NCI-H524 treated with DMSO at 0.1 percent for 48 hours (cell line): ENCODE measurements at regions not wholly inside any gene's neighbourhood (a gene's known extent, or its start where the extent isn't known, plus 50 kb on each side); places are given as distances from the start of the nearest gene placed in this dataset.
A peak's percentile ranks its signal among the peaks of the same experiment; 100 is the strongest.

Experiments used
- DNase-seq: peaks from one replicate; lab custom pipeline; 2025; lab: John Stamatoyannopoulos, UW

DNA sequence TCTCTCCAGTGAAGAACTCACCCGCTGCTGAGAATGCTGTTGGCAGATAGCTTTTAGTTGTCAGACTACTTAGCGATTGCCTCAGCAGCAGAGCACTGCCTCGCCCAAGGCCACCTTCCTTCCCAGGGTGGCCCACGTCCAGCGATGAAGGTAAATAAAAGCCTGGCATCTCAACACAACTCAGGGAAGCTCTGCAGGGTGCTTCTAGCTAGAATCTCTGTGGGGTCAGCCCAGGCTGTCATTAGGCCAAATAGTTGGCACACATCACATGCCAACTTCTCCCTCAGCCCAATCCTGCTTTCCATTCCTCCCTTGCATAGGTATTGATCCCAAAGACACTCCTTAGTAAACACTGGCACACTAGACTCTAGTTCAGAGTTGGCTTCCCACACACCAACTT, 368.1 kb upstream of the TMTC1 start:
- DNase-seq = no peak

DNA sequence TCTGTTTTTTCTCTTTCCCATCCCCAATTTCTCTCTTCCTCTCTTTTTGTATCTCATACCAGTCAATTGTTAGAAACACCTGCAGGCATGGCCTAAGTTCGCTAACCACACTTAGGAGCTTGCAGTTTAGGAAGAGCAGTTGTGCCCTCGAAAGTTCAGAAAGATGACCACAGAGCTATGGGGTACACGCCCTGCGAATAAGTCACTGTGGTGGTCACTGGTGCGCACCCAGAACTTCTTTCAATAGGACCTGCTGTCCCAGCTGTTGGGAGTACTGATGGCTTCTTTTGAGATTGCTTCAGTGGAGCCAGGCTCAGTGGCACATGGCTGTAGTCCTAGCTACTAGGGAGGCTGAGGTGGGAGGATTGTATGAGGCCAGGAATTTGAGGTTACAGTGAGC, 362.8 kb upstream of the TMTC1 start:
- DNase-seq = no peak

DNA sequence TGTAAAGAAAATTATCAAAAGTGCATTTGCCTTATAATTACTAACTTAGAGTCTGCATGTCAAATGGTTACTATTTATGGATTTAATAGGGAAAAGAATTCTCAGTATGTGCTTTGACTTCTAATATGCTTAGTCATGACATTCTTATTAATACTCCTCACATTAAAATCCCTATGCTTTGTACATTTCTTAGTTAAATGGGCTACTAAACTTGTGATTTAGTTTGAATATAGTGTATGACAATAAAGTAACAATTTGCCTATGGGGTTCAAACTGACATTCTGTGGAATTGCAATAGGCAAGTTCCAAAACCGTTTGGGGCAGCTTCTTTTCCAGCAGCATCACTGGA, 361.9 kb upstream of the TMTC1 start:
- no peak for DNase-seq

DNA sequence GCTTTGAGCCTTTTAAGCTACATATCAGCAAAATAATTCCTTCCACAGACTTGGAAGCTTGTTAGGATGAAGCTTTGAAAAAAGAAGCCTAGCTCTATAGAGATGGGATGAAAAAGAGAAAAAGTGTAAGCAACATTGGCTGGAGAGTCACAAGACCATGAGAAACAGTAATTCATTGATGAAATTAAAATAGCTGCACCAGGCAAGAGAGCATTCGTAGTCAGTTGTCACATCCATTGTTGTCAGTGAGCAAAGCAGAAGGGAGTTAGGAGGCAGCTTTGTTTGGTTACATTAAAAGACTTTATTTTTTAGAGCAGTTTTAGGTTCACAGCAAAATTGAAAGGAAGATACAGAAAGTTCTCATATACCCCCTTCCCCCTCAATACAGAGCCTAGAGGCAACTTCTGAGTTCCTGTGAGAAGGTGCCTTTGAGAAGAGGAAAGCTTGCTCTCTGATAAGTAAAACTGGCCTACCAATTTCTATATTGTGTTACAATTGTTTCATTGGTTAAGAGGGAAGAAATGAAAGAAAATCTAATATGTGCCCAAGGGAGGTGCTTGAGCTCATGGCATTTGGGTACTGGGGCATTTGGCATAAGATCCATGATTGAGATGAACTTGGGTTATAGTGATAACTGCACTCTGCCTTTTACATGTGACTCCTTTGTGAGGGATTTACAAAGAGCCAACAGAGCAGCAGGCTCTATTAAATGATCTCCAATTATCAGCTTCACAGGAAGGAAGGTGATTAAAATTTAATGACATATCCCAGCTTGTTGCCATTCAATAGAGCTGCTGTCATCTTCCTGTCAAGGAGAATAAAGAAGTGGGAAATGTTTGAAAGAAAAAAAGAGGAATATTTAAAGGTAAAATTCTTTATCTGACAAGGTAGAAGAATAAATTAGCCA, 361.3 kb upstream of the TMTC1 start:
- peak; percentile 29 for DNase-seq

DNA sequence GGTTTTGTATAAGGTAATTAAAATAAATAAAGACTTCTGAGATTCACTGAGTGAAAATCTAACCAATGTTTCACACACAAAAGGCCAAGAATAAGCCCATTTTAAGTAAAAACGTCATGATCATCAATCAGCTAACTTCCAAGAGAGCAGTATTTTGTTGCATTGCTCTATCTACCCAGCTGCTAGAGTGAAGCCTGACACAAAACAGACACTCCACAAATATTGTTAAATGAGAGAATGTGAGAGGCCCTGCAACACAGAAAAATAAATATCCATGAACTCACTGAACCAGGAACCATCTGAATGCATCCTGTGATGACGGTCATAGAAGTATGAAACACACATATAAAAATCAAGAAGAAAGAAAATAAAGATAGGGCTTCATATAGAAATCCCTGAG, 358.6 kb upstream of the TMTC1 start:
- DNase-seq = no peak

DNA sequence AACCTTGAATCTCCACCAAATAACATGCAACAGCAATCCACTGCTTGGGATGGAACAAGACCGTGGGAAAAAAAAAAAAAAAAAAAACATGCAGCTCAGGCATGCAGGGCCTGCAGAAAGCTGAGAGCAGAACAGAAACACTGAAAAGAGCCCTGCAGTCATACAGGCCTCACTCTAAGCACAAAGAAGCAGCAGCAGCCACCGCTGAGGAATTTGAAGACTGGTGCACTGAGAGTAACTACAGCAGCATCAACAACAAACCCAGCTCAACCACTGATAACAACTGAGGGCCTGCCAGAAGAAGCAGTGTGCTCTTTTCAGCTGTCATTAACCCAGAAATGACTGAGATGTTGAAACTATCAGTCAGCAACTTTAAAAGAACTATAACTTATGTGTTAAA, 354.7 kb upstream of the TMTC1 start:
- DNase-seq = no peak

DNA sequence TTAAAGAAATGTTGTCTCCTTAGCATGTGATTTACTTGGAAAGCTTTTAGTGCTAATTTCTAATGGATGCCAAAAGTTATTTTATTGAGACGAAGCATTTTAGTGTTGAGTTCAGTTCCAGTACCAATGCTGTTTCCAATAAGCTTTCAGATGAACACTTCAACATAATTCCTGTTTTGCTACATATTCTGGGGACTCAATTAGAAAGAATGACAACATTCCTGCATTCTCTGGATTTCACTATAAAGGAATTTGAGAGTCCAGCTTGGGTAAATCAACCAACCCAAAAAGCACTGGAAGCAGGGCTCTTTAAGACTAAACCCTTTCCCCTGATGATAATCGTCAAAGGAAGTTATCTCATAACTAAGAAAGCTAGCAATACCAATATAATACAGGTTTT, 353.0 kb upstream of the TMTC1 start:
- no peak for DNase-seq

DNA sequence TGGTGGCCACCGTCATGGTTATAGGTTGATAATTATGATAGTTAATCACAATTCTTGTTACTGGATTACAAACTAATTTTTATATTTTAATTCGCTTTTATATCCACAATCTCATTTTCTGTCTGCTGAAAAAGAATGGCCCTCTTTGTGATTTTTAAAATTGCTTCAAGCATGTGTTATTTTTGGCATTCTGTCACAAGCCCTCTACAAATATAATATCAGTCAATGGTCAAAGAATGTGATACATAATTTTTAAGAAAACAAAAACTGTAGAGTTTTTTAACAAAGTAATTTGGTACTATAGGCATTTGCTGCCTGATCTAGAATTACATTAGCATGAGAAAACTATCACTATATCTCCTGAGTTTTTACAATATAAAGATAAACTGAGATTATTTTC, 352.0 kb upstream of the TMTC1 start:
- DNase-seq = no peak

DNA sequence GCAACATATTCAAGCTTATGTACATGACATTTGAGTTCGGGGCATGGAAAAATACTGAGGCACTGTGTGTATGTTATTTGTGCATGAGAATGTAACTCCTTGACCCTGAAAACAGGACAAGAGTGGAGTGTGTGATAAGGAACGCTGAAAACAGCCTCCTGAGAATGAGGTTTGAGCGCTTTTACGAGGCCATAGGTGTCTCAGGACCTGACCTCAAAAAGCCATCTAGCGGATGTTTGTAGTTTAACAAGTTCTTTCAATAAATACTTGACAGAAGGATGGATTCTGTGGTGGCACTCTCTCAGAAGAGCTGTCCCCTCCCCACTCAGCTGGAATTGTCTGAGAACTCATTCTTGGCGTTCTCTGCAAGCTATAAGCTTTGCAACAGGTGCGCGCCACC, 350.5 kb upstream of the TMTC1 start:
- DNase-seq = no peak

DNA sequence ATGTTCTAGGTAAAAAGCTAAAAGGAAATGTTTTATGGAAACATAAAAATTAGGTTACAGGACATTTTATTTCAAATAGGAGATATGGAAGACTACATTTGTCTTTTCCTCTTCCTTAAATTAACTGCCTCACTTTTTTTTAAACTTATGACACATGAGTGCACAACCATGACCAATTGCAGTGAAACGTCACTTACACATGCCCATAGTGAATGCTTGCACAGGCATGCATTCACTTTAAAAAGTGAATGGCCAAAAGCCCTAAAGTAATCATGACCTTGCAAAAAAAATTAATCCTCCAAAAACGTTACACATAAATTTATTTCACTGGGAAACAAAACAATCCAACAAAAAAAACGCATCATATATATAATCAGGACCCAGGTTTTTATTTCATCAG, 343.2 kb upstream of the TMTC1 start:
- DNase-seq = no peak

DNA sequence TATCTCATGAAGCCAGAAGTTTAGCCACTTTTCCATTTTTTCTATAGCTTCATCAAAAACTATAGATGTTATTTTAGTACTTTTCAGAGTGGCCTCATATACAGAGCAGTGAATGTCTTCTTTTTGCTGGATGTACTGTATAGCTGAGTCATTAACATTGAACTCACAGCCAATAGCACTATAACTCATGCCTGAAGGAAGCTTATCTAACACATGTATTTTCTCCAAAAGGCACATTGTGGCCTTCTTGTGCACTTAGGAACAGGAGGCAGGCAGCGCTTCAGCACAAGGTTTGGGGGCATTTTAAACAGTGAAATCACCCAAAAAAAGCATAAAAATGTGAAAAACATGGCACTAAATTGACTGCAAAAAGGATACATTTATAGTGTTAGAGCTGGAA, 336.8 kb upstream of the TMTC1 start:
- DNase-seq = no peak

DNA sequence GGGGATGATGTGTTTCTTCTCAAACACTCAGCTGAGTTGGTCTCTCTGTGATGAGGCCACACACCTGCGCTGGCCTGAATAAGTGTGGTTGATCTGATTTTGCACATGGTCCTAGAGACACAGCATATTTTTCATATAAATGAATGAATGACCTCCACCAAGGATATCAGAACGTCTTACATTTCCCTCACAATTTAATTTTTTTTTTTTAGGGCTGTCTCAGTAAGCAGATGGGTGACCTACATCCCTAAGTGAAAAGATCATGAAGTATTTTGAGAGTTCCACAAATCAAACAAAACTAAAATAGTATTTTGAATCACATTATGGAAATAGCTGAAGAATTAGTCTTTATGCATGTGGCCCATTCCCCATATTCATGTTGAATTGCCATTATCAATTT, 333.7 kb upstream of the TMTC1 start:
- no peak for DNase-seq

DNA sequence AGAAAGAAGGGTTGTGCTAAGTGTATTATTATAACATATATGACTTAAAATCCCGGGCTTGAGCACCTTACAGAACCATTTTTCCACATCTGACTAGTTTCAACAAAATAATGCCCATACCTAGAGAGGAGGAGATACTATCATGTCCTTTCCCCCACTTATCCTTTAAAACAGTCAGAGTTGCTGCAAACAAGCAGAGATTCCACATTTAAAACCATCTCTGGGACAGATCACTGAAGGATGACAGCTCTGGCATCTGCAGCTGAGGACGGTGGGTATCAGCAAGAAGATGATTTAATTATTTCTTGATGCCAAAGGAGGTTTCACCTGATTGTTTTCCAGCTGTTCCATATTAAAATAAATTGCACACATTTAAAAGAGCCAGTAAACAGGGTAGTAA, 328.0 kb upstream of the TMTC1 start:
- DNase-seq = no peak

DNA sequence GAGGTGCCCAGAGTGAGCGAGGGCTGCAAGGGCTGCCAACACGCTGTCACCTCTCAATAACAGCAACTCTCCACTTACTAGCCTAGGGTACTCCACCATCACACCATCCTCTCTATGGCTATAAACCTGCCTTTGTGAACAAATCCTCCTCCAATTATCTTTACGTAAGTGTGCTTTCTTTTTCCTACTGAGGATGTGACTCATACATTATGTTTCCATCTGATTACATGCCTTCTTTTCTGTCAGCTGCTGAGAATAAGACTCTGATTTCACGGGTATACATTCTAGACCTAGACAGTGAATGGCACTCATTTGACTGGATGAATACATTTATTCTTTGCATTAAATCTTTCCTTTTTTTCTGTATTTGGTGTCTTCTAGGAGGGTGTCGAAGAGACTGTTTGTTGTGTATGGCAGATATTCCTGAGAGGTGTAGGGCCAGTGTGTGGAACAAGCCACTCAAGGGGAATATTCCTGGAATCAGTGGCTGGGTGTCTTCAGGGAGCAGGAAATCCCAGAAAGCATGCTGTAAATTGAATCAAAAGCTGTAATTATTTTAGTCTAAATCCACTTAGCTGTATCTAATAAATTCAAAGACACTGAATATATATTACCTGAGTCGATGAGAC, 327.3 kb upstream of the TMTC1 start:
- no peak for DNase-seq

DNA sequence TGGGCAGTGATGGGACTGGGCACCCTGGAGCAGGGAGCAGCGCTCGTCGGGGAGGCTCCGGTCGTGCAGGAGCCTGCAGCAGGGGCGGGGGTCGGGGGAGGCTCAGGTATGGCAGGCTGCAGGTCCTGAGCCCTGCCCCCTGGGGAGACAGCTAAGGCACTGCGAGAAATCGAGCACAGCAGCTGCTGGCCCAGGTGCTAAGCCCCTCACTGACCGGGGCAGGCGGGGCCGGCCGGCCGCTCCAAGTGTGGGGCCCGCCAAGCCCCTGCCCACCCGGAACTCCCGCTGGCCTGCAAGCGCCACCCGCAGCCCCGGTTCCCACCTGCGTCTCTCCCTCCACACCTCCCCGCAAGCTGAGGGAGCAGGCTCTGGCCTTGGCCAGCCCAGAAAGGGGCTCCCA, 326.8 kb upstream of the TMTC1 start:
- DNase-seq = no peak

DNA sequence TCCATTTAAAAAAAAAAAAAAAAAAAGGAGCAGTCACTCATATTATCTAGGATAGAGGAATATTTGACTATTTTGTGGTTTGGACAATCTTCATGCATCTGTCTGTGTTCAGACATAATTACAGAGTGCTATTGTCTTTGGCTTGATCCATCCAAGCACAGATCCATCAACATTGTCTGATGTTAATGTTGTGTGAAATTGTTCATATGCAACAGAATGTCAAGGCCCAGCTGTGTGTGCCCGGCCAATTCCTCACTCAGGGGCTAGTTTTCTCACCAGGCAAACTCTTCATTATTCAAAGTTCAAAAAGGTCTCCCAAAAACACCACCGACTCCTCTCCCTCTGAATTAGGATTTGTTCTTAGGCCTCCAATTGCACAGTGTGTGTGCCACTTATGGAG, 324.9 kb upstream of the TMTC1 start:
- no peak for DNase-seq

DNA sequence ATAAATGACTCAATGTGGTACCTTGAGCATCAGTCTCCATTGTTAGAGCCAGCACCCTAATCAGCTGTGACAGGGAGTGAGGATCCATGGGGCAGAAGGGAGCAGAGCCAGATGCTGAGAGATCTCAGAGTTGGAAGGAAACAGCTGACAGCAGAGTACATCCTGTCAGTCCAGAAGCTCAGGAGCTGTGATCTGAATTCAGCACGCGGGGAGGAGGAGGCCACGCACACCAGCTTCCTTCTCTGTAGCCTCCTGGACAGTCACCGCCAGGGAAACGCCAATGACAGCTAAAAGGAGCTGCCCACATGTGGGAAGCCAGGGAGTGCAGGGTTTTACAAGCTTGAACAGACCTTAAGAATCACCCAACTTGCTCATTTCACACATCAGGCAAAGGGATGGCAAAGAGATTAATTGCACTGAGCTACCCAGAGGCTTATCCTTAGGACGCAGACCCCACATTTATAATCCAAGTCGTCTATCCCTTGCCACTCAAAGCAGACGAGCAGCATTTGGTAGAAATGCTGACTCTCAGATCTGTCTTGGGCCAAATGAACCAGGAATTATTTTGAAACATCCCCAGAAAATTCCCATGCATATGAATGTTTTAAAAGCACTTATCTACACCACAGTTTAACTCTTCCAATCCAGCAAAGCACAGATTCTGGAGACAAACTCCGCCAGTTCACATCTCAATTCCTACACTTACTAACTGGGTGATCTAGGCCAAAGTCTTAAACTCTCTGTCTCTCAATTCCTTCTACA, 322.6 kb upstream of the TMTC1 start:
- DNase-seq = no peak

DNA sequence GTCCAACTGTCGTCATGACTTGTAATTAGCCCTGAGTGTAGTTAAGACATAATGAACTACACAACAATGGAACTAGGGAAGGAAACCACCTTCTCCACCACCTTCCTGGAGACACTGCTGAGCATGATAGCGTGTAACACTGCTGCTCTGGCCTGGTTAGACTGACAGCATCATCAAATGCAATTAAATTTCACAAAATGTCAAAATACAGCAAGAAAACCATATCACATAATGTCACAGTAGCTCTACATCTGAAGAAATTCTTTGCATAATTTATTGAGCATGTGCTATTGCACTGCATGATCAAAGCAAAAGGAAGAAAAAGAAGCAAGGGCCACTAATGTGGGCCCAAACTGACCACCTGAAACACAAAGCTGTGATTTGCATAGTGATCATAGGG, 321.8 kb upstream of the TMTC1 start:
- DNase-seq = no peak

DNA sequence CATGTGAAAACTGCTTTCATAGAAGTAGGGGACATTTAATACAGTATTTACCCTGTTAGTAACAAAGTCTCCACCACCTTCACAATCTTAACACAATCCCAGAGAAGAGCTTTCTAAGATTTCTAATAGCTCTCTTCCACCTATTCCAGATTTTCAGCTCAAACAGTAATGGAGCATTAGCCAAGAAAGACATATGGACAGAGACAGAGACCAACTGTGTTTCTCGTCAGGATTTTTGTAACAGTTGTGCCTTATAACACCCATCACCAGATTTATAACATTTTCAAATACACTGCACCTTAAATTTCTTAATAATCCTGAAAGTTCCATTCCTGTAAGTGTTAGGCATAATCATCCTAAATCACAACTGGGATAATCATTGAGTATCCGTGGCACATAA, 321.2 kb upstream of the TMTC1 start:
- DNase-seq = no peak

DNA sequence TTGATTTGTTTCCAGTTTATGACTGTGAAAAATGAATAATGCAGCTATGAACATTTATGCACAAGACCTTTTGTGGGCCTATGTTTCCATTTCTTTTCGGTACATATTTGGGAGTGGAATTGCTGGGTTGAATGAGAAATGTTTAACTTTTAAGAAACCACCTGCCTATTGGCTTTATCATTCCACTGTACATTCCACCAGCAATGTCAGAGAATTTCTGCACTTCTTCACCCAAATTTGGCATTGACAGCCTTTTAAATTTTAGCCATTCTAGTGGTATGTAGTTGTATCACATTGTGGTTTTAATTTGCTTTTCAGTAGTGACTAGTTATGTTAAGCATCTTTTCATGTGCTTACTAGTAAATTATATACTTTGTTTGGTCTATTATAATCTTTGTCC, 317.0 kb upstream of the TMTC1 start:
- no peak for DNase-seq

DNA sequence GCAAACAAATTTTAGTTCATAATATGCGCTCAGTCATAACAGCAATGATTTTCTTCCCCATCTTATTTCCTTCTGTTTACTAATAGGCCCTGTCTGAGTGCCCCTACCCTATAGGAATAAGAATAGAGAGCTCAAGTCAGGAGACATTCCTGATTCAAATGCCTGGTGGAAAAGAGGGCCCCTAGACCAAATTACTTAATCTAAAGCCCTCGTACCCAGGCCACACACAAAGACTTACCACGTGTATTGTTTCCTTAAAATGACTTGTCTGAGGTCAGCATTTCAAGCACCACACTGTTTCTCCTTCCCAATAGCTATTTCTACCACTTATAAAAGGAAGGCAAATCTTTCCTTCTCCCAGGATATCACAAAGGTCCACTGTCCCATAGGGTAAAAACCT, 314.9 kb upstream of the TMTC1 start:
- DNase-seq = no peak

DNA sequence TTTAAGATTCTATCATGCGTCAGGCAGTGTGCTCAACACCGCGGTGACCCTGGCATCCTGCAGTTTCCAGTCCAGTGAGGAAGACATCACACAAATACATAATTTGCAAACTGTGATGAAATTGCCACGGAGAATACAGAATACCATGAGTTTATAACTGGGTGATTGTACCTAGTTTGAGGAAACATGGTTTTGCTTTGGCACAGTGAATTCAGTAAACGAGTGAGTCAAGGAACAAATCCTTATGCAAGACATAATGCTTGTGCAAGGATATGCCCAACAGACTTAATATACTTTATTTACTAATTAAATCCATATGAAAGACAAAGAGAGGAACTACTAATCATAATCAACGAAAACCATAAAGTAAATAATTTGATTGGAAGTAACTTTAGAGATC, 311.8 kb upstream of the TMTC1 start:
- DNase-seq = no peak

DNA sequence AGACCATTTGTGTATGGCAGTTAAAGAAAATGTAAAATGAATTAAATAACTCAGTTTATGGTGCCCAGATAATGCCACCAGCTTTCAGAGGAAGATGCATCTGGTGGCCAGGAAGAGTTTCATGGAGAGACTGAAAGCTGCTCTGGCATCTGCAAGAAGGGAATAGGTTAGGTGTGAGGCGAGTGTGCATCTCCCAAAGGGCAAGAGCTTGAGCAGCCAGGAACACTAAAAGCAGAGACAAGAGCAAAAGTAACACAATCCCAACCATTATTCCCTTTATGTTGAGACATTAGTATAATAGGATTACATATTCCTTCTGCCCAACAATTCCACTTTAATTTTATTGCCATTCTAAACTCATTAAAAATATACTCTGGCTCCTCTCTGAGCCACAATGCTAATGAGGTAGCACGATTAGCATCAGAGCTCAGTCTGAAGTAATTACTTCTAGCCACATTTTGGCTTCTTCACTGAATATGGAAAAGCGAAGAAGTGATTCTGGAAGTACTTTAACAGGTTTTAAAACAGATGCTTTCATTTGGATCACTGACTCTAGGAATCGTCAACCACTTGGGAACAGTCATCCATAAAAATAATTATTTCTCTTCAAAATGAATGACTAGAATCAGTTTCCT, 309.4 kb upstream of the TMTC1 start:
- DNase-seq = peak; percentile 73
